ENCODE measurements at regions not wholly inside any gene's neighbourhood (a gene's known extent, or its start where the extent isn't known, plus 50 kb on each side); places are given as distances from the start of the nearest gene placed in this dataset.
"Not testable (repeated sequence)": the region's sequence is repeated elsewhere in the genome, so short reads cannot be mapped to it uniquely, and the experiment has no call there.

- DNase-seq: not testable (repeated sequence)
Observed at GRCh38 chr13:50755862-50756685, 87.4 kb downstream of the DLEU7 start.

DNA sequence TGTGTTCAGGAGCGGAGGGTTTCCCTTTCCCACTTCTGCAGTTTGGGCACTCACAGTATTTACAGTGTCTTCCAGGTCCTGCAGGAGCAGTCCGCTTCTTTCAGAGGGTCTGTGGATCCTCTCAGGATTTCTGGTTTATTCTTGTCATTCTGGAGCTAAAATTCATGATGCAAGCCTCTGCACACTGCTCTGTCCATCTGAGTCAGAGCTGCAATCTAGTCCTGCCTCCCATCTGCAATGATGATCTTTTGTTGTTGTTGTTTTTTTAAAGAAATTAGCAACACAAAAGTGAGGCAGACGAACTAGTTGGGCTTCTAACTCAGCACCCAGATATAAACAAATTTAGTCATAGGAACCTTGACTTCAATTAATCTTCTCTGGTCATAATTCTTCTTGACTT is 86.5 kb downstream of the DLEU7 start:
- no peak for DNase-seq

DNA sequence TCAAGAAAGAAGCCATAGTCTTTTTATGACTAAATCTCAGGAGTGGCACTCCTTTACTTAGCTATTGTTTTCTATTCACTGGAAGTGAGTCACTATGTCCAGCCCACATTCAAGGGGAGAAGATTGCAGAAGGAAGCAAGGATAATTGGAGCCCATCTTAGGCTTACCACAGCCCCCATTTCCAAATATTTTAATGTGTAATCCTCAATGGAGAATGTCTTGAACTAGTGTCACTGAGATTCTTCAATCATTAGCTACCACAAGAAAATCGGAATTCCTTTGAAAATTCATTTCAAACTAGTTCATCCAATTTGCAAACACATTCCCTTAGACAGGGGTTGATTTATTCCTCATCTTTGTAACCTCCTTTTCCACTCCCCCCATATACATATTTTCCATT is 84.7 kb downstream of the DLEU7 start:
- peak; percentile 63 for DNase-seq

- DNase-seq: peak; percentile 62
Observed at GRCh38 chr13:50760751-50761150, 82.7 kb downstream of the DLEU7 start.

DNA sequence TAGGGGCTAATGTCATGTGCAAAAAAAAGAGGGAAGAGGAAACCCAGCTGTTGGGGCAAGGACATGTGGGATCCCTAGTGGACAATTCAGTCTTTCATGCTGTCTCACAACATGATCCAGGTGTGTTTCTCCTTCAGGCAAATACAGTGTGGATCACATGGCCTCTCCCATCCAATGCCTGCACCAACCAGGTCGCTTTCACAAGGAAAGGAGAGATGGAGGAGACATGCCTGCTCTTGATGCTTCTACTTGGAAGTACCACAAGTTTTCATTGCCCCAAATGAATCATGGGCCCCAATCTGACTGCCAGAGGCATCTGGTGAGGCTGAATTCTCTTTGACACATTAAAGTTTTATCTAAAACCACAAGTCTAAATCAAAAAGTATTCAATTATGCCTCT is 82.1 kb downstream of the DLEU7 start:
- DNase-seq: no peak

GRCh38 chr13:50762969-50763567 is 80.4 kb downstream of the DLEU7 start:
- DNase-seq: no peak

- DNase-seq: no peak
Observed at GRCh38 chr13:50766013-50766412, 77.5 kb downstream of the DLEU7 start.

DNA sequence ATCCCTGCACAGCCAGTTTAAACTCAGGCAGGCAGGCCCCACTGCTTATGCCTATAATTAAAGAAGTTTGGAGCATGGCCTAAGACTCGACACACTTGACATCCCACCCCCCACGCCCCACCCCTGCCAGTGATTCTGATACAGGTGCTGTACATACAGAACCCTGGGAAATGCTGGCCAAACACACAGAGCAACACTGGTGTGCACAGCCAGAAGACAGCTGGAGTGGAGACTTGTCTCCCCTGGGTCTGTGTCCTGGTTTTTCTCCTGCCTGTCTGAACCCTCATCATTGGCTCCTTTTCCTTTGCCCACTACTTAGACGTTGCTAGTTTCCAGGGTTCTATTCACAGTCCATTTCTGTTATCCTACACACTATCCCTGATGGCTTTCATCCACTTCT is 76.8 kb downstream of the DLEU7 start:
- DNase-seq: no peak

DNA sequence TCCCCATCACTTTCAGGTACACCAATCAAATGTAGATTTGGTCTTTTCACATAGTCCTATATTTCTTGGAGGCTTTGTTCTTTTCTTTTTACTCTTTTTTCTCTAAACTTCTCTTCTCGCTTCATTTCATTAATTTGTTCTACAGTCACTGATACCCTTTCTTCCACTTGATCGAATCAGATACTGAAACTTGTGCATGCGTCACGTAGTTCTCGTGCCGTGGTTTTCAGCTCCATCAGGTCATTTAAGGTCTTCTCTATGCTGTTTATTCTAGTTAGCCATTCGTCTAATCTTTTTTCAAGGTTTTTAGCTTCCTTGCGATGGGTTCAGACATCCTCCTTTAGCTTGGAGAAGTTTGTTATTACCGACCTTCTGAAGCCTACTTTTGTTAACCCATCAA is 70.6 kb downstream of the DLEU7 start:
- DNase-seq: not testable (repeated sequence)
